ENCODE measurements at regions not wholly inside any gene's neighbourhood (a gene's known extent, or its start where the extent isn't known, plus 50 kb on each side); places are given as distances from the start of the nearest gene placed in this dataset.
"Not testable (repeated sequence)": the region's sequence is repeated elsewhere in the genome, so short reads cannot be mapped to it uniquely, and the experiment has no call there.

DNA sequence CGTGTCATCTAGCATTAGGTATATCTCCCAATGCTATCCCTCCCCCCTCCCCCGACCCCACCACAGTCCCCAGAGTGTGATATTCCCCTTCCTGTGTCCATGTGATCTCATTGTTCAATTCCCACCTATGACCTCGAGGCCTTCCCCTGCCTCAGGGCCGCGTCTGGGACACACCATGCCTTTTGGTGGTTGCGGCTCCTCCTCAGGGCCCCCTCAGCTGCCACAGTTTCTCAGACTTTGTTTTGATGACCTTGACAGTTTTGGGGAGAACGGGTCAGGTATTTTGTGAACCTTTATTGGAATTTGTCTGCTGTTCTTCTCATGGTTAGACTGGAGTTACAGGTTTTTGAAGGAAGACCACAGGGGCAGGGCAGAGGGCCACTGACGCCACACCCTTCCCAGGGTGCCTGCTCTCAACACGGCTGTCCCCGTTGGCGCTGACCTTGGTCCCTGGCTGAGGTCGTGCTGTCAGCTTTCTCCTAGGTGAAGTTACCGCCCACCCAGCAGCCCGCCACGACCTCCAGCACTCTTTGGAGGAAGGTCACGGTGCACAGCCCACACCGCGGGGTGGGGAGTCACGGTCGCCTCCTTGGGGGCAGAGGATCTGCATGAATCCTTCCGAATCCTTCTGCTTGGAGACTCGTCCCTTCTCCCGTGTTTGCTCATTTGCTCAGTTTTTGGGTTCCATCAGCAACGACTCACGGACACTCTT is 130.5 kb downstream of the KIF26A start:
- H3K4me1 ChIP-seq (ENCODE audit: control insufficient read depth, insufficient read depth, low read length): no peaks in the 10 kb centered on the region
- 83% methylated on average over 23 of the region's 25 CpGs for WGBS (ENCODE audit: insufficient coverage)
- Mint-ChIP-seq H3K4me3 (no peak overlapping the region), H3K9me3 (no peaks in the 10 kb centered on the region), H3K27ac (no peak overlapping the region), H3K27me3 (ENCODE audit: low read depth in 2 of 2) (peaks cover 0 to 6% of the 10 kb centered on the region in 2 donors), H3K4me1 (no peaks in the 10 kb centered on the region), H3K36me3 (no peaks in the 10 kb centered on the region)
- TF ChIP-seq CTCF (IDR thresholded peaks at IDR 0.05): no peak
- peak in 1 of 2 donors; percentile 10 for DNase-seq
- intact Hi-C loops (cut with micrococcal nuclease): no loop called here
- H3K9me3 ChIP-seq (ENCODE audit: control insufficient read depth, insufficient read depth, low read length): no peaks in the 10 kb centered on the region
- H3K4me3 ChIP-seq (ENCODE audit: low read length): no peak overlapping the region
- no peaks in the 10 kb centered on the region for H3K27me3 ChIP-seq (ENCODE audit: control insufficient read depth, insufficient read depth, low read length)
- no peaks in the 10 kb centered on the region for H3K36me3 ChIP-seq (ENCODE audit: control insufficient read depth, insufficient read depth, low read length)
- no peak for ATAC-seq
- no peak overlapping the region for H3K27ac ChIP-seq (ENCODE audit: low read length)

DNA sequence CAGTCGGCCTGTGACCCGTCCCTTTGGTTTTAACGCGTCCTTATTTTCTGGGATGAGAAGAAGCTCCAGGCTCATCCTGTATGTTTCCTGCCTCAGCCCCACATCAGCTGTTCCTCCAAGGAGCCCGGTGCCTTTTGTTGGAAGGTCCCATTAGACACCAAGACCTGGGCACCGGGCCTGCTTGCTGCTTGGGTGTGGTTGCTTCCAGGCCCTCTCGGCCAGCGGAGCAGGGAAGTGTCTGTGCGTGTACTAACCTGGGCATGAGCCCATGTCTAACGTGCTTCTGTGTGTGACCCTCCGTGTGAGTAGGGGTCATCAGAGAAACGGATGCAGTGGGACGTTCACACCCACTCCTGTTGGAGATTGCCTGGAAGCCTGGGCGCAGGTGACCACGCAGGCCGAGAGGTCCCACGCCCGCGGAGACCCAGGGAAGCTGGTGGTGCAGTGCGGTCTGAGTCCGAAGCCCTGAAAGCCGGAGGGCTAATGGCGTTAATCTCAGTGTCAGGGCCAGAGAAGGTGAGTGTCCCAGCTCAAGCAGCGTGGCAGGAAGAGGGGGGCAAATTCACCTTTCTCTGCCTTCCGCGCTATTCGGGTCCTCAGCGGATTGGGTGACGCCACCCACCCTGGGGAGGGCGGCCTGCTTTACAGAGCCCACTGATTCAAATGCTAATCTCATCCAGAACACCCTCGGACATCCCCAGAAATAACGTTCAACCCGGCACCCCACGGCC is 131.3 kb downstream of the KIF26A start:
- H3K4me3 ChIP-seq (ENCODE audit: low read length); intact Hi-C loops (cut with micrococcal nuclease); ATAC-seq; H3K4me3 Mint-ChIP-seq; H3K27ac Mint-ChIP-seq; H3K4me1 ChIP-seq (ENCODE audit: control insufficient read depth, insufficient read depth, low read length); H3K4me1 Mint-ChIP-seq; H3K27me3 Mint-ChIP-seq (ENCODE audit: low read depth in 2 of 2); H3K27me3 ChIP-seq (ENCODE audit: control insufficient read depth, insufficient read depth, low read length); H3K36me3 ChIP-seq (ENCODE audit: control insufficient read depth, insufficient read depth, low read length); H3K27ac ChIP-seq (ENCODE audit: low read length); H3K9me3 ChIP-seq (ENCODE audit: control insufficient read depth, insufficient read depth, low read length); H3K36me3 Mint-ChIP-seq; H3K9me3 Mint-ChIP-seq; DNase-seq: not testable (repeated sequence)
- 93% methylated on average over 28 of the region's 34 CpGs for whole genome bisulfite sequencing (ENCODE audit: insufficient coverage)

- Histone ChIP-seq H3K4me1 (ENCODE audit: control insufficient read depth, insufficient read depth, low read length) (no peaks in the 10 kb centered on the region), H3K9me3 (ENCODE audit: control insufficient read depth, insufficient read depth, low read length) (no peaks in the 10 kb centered on the region), H3K36me3 (ENCODE audit: control insufficient read depth, insufficient read depth, low read length) (no peaks in the 10 kb centered on the region), H3K27ac (ENCODE audit: low read length) (no peak overlapping the region), H3K27me3 (ENCODE audit: control insufficient read depth, insufficient read depth, low read length) (no peaks in the 10 kb centered on the region), H3K4me3 (ENCODE audit: low read length) (no peak overlapping the region)
- H3K36me3 Mint-ChIP-seq: no peaks in the 10 kb centered on the region
- peaks cover 6 to 16% of the 10 kb centered on the region in 2 donors for H3K27me3 Mint-ChIP-seq (ENCODE audit: low read depth in 2 of 2)
- H3K4me3 Mint-ChIP-seq: no peak overlapping the region
- intact Hi-C loops (cut with micrococcal nuclease): no loop called here
- H3K4me1 Mint-ChIP-seq: no peaks in the 10 kb centered on the region
- ATAC-seq (no peak), DNase-seq (no peak)
- TF ChIP-seq CTCF (IDR thresholded peaks at IDR 0.05): no peak
- WGBS (ENCODE audit: insufficient coverage): no CpG with 5 or more reads among the region's 1 CpG
- H3K27ac Mint-ChIP-seq: no peak overlapping the region
- no peaks in the 10 kb centered on the region for H3K9me3 Mint-ChIP-seq
Measured at GRCh38 chr14:104271391-104271790, 133.0 kb downstream of the KIF26A start.

DNA sequence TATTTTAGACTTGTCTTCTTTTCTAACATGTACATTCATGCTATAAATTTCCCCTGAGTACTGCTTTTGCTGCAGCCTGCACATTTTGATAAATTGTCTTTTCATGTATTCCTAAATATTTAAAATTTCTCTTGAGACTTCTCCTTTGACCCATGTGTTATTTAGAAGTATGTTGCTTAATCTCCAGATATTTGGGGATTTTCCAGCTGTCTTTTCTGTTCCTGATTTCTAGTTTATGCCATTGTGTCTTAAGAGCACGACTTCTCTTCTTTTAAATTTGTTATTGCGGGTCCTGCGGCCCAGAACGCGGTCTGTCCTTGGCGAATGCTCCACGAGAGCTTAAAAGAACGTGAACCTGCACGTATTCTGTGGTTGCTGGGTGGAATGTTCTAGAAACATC is 136.4 kb downstream of the KIF26A start:
- no peaks in the 10 kb centered on the region for H3K9me3 ChIP-seq (ENCODE audit: control insufficient read depth, insufficient read depth, low read length)
- 87% methylated on average over 9 of the region's 9 CpGs for WGBS (ENCODE audit: insufficient coverage)
- Mint-ChIP-seq H3K9me3 (no peaks in the 10 kb centered on the region), H3K27ac (no peak overlapping the region), H3K4me3 (no peak overlapping the region), H3K27me3 (ENCODE audit: low read depth in 2 of 2) (peaks cover 14 to 31% of the 10 kb centered on the region in 2 donors), H3K36me3 (no peaks in the 10 kb centered on the region), H3K4me1 (no peaks in the 10 kb centered on the region)
- no peaks in the 10 kb centered on the region for H3K36me3 ChIP-seq (ENCODE audit: control insufficient read depth, insufficient read depth, low read length)
- H3K4me1 ChIP-seq (ENCODE audit: control insufficient read depth, insufficient read depth, low read length): no peaks in the 10 kb centered on the region
- H3K27me3 ChIP-seq (ENCODE audit: control insufficient read depth, insufficient read depth, low read length): no peaks in the 10 kb centered on the region
- intact Hi-C loops (cut with micrococcal nuclease): no loop called here
- H3K27ac ChIP-seq (ENCODE audit: low read length): no peak overlapping the region
- no peak for ATAC-seq
- no peak for TF ChIP-seq CTCF (IDR thresholded peaks at IDR 0.05)
- H3K4me3 ChIP-seq (ENCODE audit: low read length): no peak overlapping the region
- no peak for DNase-seq
